Osteocyte (in vitro differentiated cells): ENCODE measurements at regions not wholly inside any gene's neighbourhood (a gene's known extent, or its start where the extent isn't known, plus 50 kb on each side); places are given as distances from the start of the nearest gene placed in this dataset.

ENCODE experiments used
- DNase-seq: peaks from one replicate; pipeline ENCODE4 v3.0.0; 2021; ENCODE audit warnings: mixed read lengths; ENCODE audit not compliant: unreplicated experiment; ENCODE audit errors: extremely low spot score
- H3K27ac Mint-ChIP-seq: one replicate; pipeline ENCODE4 v1.8.0; 2021; ENCODE audit warnings: mild to moderate bottlenecking, mixed read lengths; ENCODE audit not compliant: unreplicated experiment
- H3K27me3 Mint-ChIP-seq: one replicate; pipeline ENCODE4 v1.8.0; 2021; ENCODE audit warnings: mixed read lengths; ENCODE audit not compliant: unreplicated experiment
- H3K36me3 Mint-ChIP-seq: one replicate; pipeline ENCODE4 v1.8.0; 2021; ENCODE audit warnings: mixed read lengths; ENCODE audit not compliant: unreplicated experiment
- H3K4me1 Mint-ChIP-seq: one replicate; pipeline ENCODE4 v1.8.0; 2021; ENCODE audit warnings: mixed read lengths; ENCODE audit not compliant: unreplicated experiment
- H3K4me3 Mint-ChIP-seq: one replicate; pipeline ENCODE4 v1.8.0; 2021; ENCODE audit warnings: mild to moderate bottlenecking, moderate library complexity, mixed read lengths; ENCODE audit not compliant: unreplicated experiment
- H3K9me3 Mint-ChIP-seq: one replicate; pipeline ENCODE4 v1.8.0; 2021; ENCODE audit warnings: mixed read lengths; ENCODE audit not compliant: unreplicated experiment
- CTCF ChIP-seq: fragments of 200-600 bp; sonication (generic); IDR thresholded peaks from 2 replicates; pipeline ENCODE4 v1.5.0; 2021; ENCODE audit warnings: antibody characterized with exemption, mild to moderate bottlenecking, moderate library complexity

GRCh38 chr2:150621526-150622213, 134.2 kb upstream of the RND3 start:
- no peaks in the 10 kb centered on the region for H3K27me3 Mint-ChIP-seq
- H3K4me3 Mint-ChIP-seq: peak overlapping the region; percentile 2

GRCh38 chr2:150620855-150621254, 133.4 kb upstream of the RND3 start:
- Mint-ChIP-seq H3K9me3 (peaks cover 4% of the 10 kb centered on the region), H3K36me3 (no peaks in the 10 kb centered on the region), H3K27me3 (no peaks in the 10 kb centered on the region), H3K4me3 (peak overlapping the region; percentile 8), H3K27ac (peak overlapping the region; percentile 92), H3K4me1 (peaks cover 68% of the 10 kb centered on the region)
- TF ChIP-seq CTCF: no peak
- no peak for DNase-seq

More at GRCh38 chr2:150621526-150622213, 134.2 kb upstream of the RND3 start:
- DNase-seq: no peak
- TF ChIP-seq CTCF: no peak
- H3K4me1 Mint-ChIP-seq: peaks cover 76% of the 10 kb centered on the region
- peaks cover 9% of the 10 kb centered on the region for H3K9me3 Mint-ChIP-seq
- peak overlapping the region; percentile 92 for H3K27ac Mint-ChIP-seq
- peaks cover 1% of the 10 kb centered on the region for H3K36me3 Mint-ChIP-seq

GRCh38 chr2:150620416-150620815, 132.9 kb upstream of the RND3 start:
- no peaks in the 10 kb centered on the region for H3K36me3 Mint-ChIP-seq
- H3K27ac Mint-ChIP-seq: peak overlapping the region; percentile 92
- peaks cover 4% of the 10 kb centered on the region for H3K9me3 Mint-ChIP-seq
- no peak for DNase-seq
- H3K27me3 Mint-ChIP-seq: no peaks in the 10 kb centered on the region
- H3K4me3 Mint-ChIP-seq: peak overlapping the region; percentile 8
- H3K4me1 Mint-ChIP-seq: peaks cover 66% of the 10 kb centered on the region
- no peak for TF ChIP-seq CTCF

- Mint-ChIP-seq H3K27ac (peak overlapping the region; percentile 92), H3K36me3 (no peaks in the 10 kb centered on the region), H3K27me3 (no peaks in the 10 kb centered on the region), H3K4me1 (peaks cover 66% of the 10 kb centered on the region), H3K4me3 (no peak overlapping the region), H3K9me3 (peaks cover 4% of the 10 kb centered on the region)
- no peak for DNase-seq
- TF ChIP-seq CTCF: no peak
These were observed 132.3 kb upstream of the RND3 start for GRCh38 chr2:150619607-150620330.

- H3K4me3 Mint-ChIP-seq: no peak overlapping the region
These were observed 130.9 kb upstream of the RND3 start for GRCh38 chr2:150618245-150618895.

More at GRCh38 chr2:150618245-150618895, 130.9 kb upstream of the RND3 start:
- Mint-ChIP-seq H3K27ac (peak overlapping the region; percentile 92), H3K27me3 (no peaks in the 10 kb centered on the region), H3K4me1 (peaks cover 64% of the 10 kb centered on the region), H3K9me3 (peaks cover 4% of the 10 kb centered on the region), H3K36me3 (no peaks in the 10 kb centered on the region)
- no peak for TF ChIP-seq CTCF
- no peak for DNase-seq
